ENCODE measurements at regions not wholly inside any gene's neighbourhood (a gene's known extent, or its start where the extent isn't known, plus 50 kb on each side); places are given as distances from the start of the nearest gene placed in this dataset.

DNA sequence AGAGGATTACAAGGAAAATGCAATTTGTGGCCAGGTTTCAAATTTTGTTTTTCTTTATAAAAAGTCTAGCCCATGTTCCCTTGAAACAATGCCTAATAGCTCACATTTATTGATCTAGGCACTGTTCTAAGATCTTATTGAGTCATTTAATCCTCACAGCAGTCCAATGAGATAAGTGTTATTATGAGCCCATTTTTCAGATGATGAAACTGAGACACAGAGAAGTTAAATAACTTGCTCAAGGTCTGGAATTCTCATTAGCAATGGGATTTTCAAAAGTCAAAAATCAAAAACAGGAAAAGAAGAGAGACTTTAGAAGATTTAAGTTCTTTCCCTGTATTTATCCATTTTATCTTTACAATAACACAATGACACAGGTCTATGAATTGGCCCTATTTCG, 90.0 kb upstream of the COL6A5 start:
- no peak overlapping the region for H2BK120ac ChIP-seq (ENCODE audit: low read depth, low read length)
- H3K79me1 ChIP-seq (ENCODE audit: low read length): no peaks in the 10 kb centered on the region
- H2AK5ac ChIP-seq (ENCODE audit: low read length): no peak overlapping the region
- no peaks in the 10 kb centered on the region for H3K79me2 ChIP-seq (ENCODE audit: control insufficient read depth, insufficient read depth, low read length)
- H3K9ac ChIP-seq (ENCODE audit: low read length): no peak overlapping the region
- H3K4me2 ChIP-seq (ENCODE audit: low read length): no peak overlapping the region
- H3K56ac ChIP-seq (ENCODE audit: low read length): no peak overlapping the region
- no peak overlapping the region for H4K8ac ChIP-seq (ENCODE audit: low read depth, low read length)
- no CpG with 5 or more reads among the region's 1 CpG for WGBS (ENCODE audit: extremely low coverage, insufficient coverage, low lambda C conversion rate)
- no peak for DNase-seq
- no peak overlapping the region for H2BK5ac ChIP-seq (ENCODE audit: low read length)
- no peaks in the 10 kb centered on the region for H3K36me3 ChIP-seq (ENCODE audit: control insufficient read depth, insufficient read depth, low read length)
- no peaks in the 10 kb centered on the region for H3K27me3 ChIP-seq (ENCODE audit: insufficient read depth, low read length, poor library complexity)
- H4K5ac ChIP-seq (ENCODE audit: low read length): no peak overlapping the region
- no peak overlapping the region for H3K18ac ChIP-seq (ENCODE audit: low read length)
- no peak overlapping the region for H3K27ac ChIP-seq (ENCODE audit: low read depth, low read length)
- H3K23ac ChIP-seq (ENCODE audit: low read length): no peak overlapping the region
- H2BK15ac ChIP-seq (replicated peaks; ENCODE audit: low read depth): no peak overlapping the region
- no peaks in the 10 kb centered on the region for H3K4me1 ChIP-seq (ENCODE audit: control insufficient read depth, low read depth, low read length)
- H3K4ac ChIP-seq (ENCODE audit: low read depth, low read length): no peak overlapping the region
- no peak overlapping the region for H3K4me3 ChIP-seq (ENCODE audit: low read length)

DNA sequence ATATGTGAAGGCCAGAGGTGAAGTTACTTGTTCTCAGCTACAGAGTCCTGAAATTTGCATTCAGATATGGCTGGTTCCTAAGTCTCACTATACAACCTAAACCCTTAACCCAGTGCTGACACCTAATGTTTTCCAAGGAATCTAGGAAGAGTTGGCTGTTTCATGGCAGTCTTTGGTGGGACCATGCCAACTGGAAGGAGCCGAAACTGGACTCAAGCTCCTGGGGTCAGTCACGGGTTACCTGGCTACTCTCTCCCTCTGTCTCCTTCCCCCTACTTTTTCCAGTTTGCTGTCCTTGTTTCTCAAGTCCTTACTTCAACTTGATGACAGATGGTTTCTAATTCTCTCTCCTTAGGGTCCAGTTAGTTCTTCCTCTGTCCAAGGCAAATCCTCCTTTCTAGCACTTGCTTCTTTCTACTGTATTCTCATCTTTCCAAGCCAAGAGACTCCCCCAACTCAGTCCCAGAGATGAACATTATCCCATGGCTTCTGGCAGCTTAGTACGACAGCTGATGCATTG, 88.6 kb upstream of the COL6A5 start:
- no peak overlapping the region for H2BK120ac ChIP-seq (ENCODE audit: low read depth, low read length)
- H3K79me2 ChIP-seq (ENCODE audit: control insufficient read depth, insufficient read depth, low read length): no peaks in the 10 kb centered on the region
- no peak overlapping the region for H2AK5ac ChIP-seq (ENCODE audit: low read length)
- H2BK15ac ChIP-seq (replicated peaks; ENCODE audit: low read depth): no peak overlapping the region
- no peaks in the 10 kb centered on the region for H3K27me3 ChIP-seq (ENCODE audit: insufficient read depth, low read length, poor library complexity)
- no peak overlapping the region for H3K27ac ChIP-seq (ENCODE audit: low read depth, low read length)
- no peak overlapping the region for H3K4ac ChIP-seq (ENCODE audit: low read depth, low read length)
- H2BK5ac ChIP-seq (ENCODE audit: low read length): no peak overlapping the region
- no peak overlapping the region for H3K9ac ChIP-seq (ENCODE audit: low read length)
- H3K56ac ChIP-seq (ENCODE audit: low read length): no peak overlapping the region
- no peaks in the 10 kb centered on the region for H3K79me1 ChIP-seq (ENCODE audit: low read length)
- H3K23ac ChIP-seq (ENCODE audit: low read length): no peak overlapping the region
- no peak overlapping the region for H3K4me3 ChIP-seq (ENCODE audit: low read length)
- no peak overlapping the region for H4K5ac ChIP-seq (ENCODE audit: low read length)
- H3K4me1 ChIP-seq (ENCODE audit: control insufficient read depth, low read depth, low read length): no peaks in the 10 kb centered on the region
- no peak overlapping the region for H4K8ac ChIP-seq (ENCODE audit: low read depth, low read length)
- H3K4me2 ChIP-seq (ENCODE audit: low read length): no peak overlapping the region
- no peak for DNase-seq
- no CpG with 5 or more reads among the region's 3 CpGs for WGBS (ENCODE audit: extremely low coverage, insufficient coverage, low lambda C conversion rate)
- H3K36me3 ChIP-seq (ENCODE audit: control insufficient read depth, insufficient read depth, low read length): no peaks in the 10 kb centered on the region
- H3K18ac ChIP-seq (ENCODE audit: low read length): no peak overlapping the region

DNA sequence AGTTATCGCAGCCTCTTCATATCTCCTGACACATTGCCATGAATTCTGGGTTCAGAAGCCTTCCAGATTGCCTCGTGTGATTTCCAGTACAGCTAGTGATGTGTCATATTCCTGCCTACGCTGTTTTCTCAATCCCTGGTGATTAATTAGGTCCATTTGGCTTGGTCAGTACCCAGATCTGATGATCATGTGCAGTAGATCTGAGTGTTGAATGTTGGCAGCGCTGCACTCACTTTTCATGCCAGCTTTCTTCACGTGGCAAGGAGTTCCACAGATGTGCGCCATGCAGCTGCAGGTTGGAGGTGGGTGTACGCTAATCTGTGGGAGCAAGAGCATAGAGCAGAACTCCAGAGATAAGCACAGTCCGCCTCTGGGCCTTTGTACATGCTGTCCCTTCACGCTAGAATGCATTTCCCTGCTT, 86.9 kb upstream of the COL6A5 start:
- no CpG with 5 or more reads among the region's 9 CpGs for WGBS (ENCODE audit: extremely low coverage, insufficient coverage, low lambda C conversion rate)
- Histone ChIP-seq H3K4ac (ENCODE audit: low read depth, low read length) (no peak overlapping the region), H2AK5ac (ENCODE audit: low read length) (no peak overlapping the region), H3K4me2 (ENCODE audit: low read length) (no peak overlapping the region), H3K18ac (ENCODE audit: low read length) (no peak overlapping the region), H2BK120ac (ENCODE audit: low read depth, low read length) (no peak overlapping the region), H3K27ac (ENCODE audit: low read depth, low read length) (no peak overlapping the region), H4K5ac (ENCODE audit: low read length) (no peak overlapping the region), H3K4me1 (ENCODE audit: control insufficient read depth, low read depth, low read length) (no peaks in the 10 kb centered on the region), H3K27me3 (ENCODE audit: insufficient read depth, low read length, poor library complexity) (no peaks in the 10 kb centered on the region), H4K8ac (ENCODE audit: low read depth, low read length) (no peak overlapping the region), H3K79me2 (ENCODE audit: control insufficient read depth, insufficient read depth, low read length) (no peaks in the 10 kb centered on the region), H3K9ac (ENCODE audit: low read length) (no peak overlapping the region), H3K4me3 (ENCODE audit: low read length) (no peak overlapping the region), H2BK5ac (ENCODE audit: low read length) (no peak overlapping the region), H3K36me3 (ENCODE audit: control insufficient read depth, insufficient read depth, low read length) (no peaks in the 10 kb centered on the region), H3K56ac (ENCODE audit: low read length) (no peak overlapping the region), H3K23ac (ENCODE audit: low read length) (no peak overlapping the region), H3K79me1 (ENCODE audit: low read length) (no peaks in the 10 kb centered on the region), H2BK15ac (replicated peaks; ENCODE audit: low read depth) (no peak overlapping the region)
- no peak for DNase-seq

DNA sequence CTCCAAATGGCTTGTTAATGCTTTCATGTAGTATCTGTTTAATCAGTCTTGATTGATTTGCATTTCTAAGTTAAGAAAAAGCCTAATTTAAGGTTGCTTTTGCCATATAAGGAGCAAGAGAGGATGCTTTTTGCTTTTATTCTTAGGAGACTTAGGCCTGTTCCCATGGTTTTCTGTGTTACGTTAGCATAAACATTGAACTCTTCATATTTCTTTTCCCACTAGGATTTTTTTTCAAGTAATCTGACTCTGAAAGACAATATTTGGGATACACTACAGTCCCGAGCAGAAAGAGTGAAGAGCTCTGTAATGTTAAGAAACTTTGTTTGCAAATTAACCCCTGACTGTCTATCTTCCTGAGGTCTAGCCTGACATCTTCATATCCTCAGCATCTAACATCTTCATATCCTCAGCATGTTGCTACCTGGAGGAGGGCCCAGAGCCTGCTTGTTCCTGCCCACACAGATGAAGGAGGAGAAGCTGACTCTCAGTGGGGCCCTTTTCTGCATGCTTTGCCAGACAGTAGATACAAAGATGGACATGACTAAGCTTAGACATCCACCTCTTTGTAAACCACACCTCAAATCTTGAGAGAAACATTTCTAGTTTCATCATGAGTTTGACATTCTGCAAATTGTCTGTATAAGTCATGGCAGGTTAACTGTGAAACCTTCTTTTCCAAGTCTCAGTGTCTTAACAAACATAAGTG, 86.2 kb upstream of the COL6A5 start:
- H2BK120ac ChIP-seq (ENCODE audit: low read depth, low read length): no peak overlapping the region
- no peak overlapping the region for H2AK5ac ChIP-seq (ENCODE audit: low read length)
- no CpG with 5 or more reads among the region's 2 CpGs for WGBS (ENCODE audit: extremely low coverage, insufficient coverage, low lambda C conversion rate)
- no peak overlapping the region for H4K8ac ChIP-seq (ENCODE audit: low read depth, low read length)
- no peak overlapping the region for H3K27ac ChIP-seq (ENCODE audit: low read depth, low read length)
- no peak overlapping the region for H3K4me2 ChIP-seq (ENCODE audit: low read length)
- no peaks in the 10 kb centered on the region for H3K36me3 ChIP-seq (ENCODE audit: control insufficient read depth, insufficient read depth, low read length)
- H3K79me2 ChIP-seq (ENCODE audit: control insufficient read depth, insufficient read depth, low read length): no peaks in the 10 kb centered on the region
- H4K5ac ChIP-seq (ENCODE audit: low read length): no peak overlapping the region
- H3K4me1 ChIP-seq (ENCODE audit: control insufficient read depth, low read depth, low read length): no peaks in the 10 kb centered on the region
- no peak overlapping the region for H3K9ac ChIP-seq (ENCODE audit: low read length)
- H3K4me3 ChIP-seq (ENCODE audit: low read length): no peak overlapping the region
- H2BK15ac ChIP-seq (replicated peaks; ENCODE audit: low read depth): no peak overlapping the region
- no peak overlapping the region for H3K4ac ChIP-seq (ENCODE audit: low read depth, low read length)
- no peaks in the 10 kb centered on the region for H3K79me1 ChIP-seq (ENCODE audit: low read length)
- H3K18ac ChIP-seq (ENCODE audit: low read length): no peak overlapping the region
- DNase-seq: no peak
- no peak overlapping the region for H2BK5ac ChIP-seq (ENCODE audit: low read length)
- H3K23ac ChIP-seq (ENCODE audit: low read length): no peak overlapping the region
- H3K27me3 ChIP-seq (ENCODE audit: insufficient read depth, low read length, poor library complexity): no peaks in the 10 kb centered on the region
- H3K56ac ChIP-seq (ENCODE audit: low read length): no peak overlapping the region

DNA sequence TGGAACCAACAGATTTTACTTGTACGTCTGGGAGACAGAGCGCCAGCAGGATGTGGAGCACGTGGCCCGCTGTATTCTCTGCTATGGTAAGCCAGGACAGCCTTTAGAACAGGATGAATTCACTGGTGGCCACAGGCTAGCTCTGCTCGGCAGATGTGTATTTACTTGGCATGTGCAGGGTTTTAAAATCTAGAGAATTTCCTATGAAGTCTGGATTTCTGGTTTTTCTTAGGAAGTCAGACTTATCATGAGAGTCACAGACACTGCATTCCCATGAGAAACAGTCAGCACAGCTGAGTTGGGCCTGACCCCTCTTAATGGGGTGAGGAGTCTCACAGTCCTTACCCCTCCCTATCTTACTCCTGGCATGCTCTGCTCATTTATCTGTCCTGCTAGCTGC, 84.6 kb upstream of the COL6A5 start:
- no peak for DNase-seq
- Histone ChIP-seq H3K18ac (ENCODE audit: low read length) (no peak overlapping the region), H3K36me3 (ENCODE audit: control insufficient read depth, insufficient read depth, low read length) (no peaks in the 10 kb centered on the region), H2BK5ac (ENCODE audit: low read length) (no peak overlapping the region), H3K4me2 (ENCODE audit: low read length) (no peak overlapping the region), H3K27me3 (ENCODE audit: insufficient read depth, low read length, poor library complexity) (no peaks in the 10 kb centered on the region), H4K8ac (ENCODE audit: low read depth, low read length) (no peak overlapping the region), H3K4me1 (ENCODE audit: control insufficient read depth, low read depth, low read length) (no peaks in the 10 kb centered on the region), H2BK120ac (ENCODE audit: low read depth, low read length) (no peak overlapping the region), H3K9ac (ENCODE audit: low read length) (no peak overlapping the region), H3K79me1 (ENCODE audit: low read length) (no peaks in the 10 kb centered on the region), H3K23ac (ENCODE audit: low read length) (no peak overlapping the region), H2BK15ac (replicated peaks; ENCODE audit: low read depth) (no peak overlapping the region), H3K4me3 (ENCODE audit: low read length) (no peak overlapping the region), H2AK5ac (ENCODE audit: low read length) (no peak overlapping the region), H3K27ac (ENCODE audit: low read depth, low read length) (no peak overlapping the region), H3K79me2 (ENCODE audit: control insufficient read depth, insufficient read depth, low read length) (no peaks in the 10 kb centered on the region), H4K5ac (ENCODE audit: low read length) (no peak overlapping the region), H3K4ac (ENCODE audit: low read depth, low read length) (no peak overlapping the region), H3K56ac (ENCODE audit: low read length) (no peak overlapping the region)
- no CpG with 5 or more reads among the region's 5 CpGs for WGBS (ENCODE audit: extremely low coverage, insufficient coverage, low lambda C conversion rate)

DNA sequence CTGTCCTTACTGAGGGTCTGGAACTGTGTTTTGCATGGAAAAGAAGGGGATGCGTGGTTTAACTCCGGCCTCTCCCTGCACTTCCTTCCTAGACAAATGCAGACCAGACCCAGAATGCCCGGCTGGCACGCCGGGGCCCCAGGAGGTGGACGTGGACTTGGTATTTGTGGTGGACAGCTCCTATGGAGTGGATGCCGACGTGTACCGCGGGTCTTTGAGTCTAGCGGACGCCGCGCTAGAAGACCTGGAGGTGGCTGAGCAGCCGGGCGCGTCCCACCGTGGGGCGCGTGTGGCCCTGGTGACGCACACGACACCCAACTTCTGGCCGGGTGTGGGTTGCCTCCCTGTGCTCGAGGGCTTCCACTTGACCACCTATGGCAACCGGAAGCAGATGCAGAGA, 81.8 kb upstream of the COL6A5 start:
- Histone ChIP-seq H3K23ac (ENCODE audit: low read length) (no peak overlapping the region), H3K4me3 (ENCODE audit: low read length) (no peak overlapping the region), H3K56ac (ENCODE audit: low read length) (no peak overlapping the region), H2BK120ac (ENCODE audit: low read depth, low read length) (no peak overlapping the region), H3K79me2 (ENCODE audit: control insufficient read depth, insufficient read depth, low read length) (no peaks in the 10 kb centered on the region), H2BK15ac (replicated peaks; ENCODE audit: low read depth) (no peak overlapping the region), H3K4me2 (ENCODE audit: low read length) (no peak overlapping the region), H3K27ac (ENCODE audit: low read depth, low read length) (no peak overlapping the region), H4K8ac (ENCODE audit: low read depth, low read length) (no peak overlapping the region), H3K4me1 (ENCODE audit: control insufficient read depth, low read depth, low read length) (no peaks in the 10 kb centered on the region), H3K79me1 (ENCODE audit: low read length) (no peaks in the 10 kb centered on the region), H3K4ac (ENCODE audit: low read depth, low read length) (no peak overlapping the region), H2AK5ac (ENCODE audit: low read length) (no peak overlapping the region), H3K27me3 (ENCODE audit: insufficient read depth, low read length, poor library complexity) (no peaks in the 10 kb centered on the region), H3K36me3 (ENCODE audit: control insufficient read depth, insufficient read depth, low read length) (no peaks in the 10 kb centered on the region), H3K18ac (ENCODE audit: low read length) (no peak overlapping the region), H2BK5ac (ENCODE audit: low read length) (no peak overlapping the region), H3K9ac (ENCODE audit: low read length) (no peak overlapping the region), H4K5ac (ENCODE audit: low read length) (no peak overlapping the region)
- no peak for DNase-seq
- no CpG with 5 or more reads among the region's 25 CpGs for WGBS (ENCODE audit: extremely low coverage, insufficient coverage, low lambda C conversion rate)

Measured in mesendoderm (in vitro differentiated cells).